ENCODE measurements at regions not wholly inside any gene's neighbourhood (a gene's known extent, or its start where the extent isn't known, plus 50 kb on each side); places are given as distances from the start of the nearest gene placed in this dataset.

- Histone ChIP-seq H3K4me3 (no peak overlapping the region), H3K4me1 (no peaks in the 10 kb centered on the region), H3K9me3 (peaks cover 0 to 3% (median 0%) of the 10 kb centered on the region in 12 donors), H3K27me3 (no peaks in the 10 kb centered on the region), H3K27ac (no peak overlapping the region), H3K36me3 (no peaks in the 10 kb centered on the region)
- DNase-seq (no peak), ATAC-seq (no peak)
- no peak for TF ChIP-seq CTCF (IDR thresholded peaks at IDR 0.05)
- no peak for TF ChIP-seq POLR2A (IDR thresholded peaks at IDR 0.05)
- intact Hi-C loops (cut with DNase I), result no loop called here
Measured at GRCh38 chr5:113989913-113990305, 372.0 kb upstream of the KCNN2 start.

- Histone ChIP-seq H3K27me3 (peaks cover 0 to 4% (median 0%) of the 10 kb centered on the region in 9 donors), H3K27ac (no peak overlapping the region), H3K36me3 (no peaks in the 10 kb centered on the region), H3K4me1 (no peaks in the 10 kb centered on the region), H3K9me3 (no peaks in the 10 kb centered on the region), H3K4me3 (no peak overlapping the region)
- TF ChIP-seq POLR2A (IDR thresholded peaks at IDR 0.05), result no peak
- no peak for TF ChIP-seq CTCF (IDR thresholded peaks at IDR 0.05)
- ATAC-seq (no peak), DNase-seq (no peak)
- 42 to 79% (median 54%) methylated on average over 1 of the region's 1 CpG for WGBS, 4 donors
- intact Hi-C loops (cut with DNase I), result no loop called here
Measured at GRCh38 chr5:114001076-114001475, 360.8 kb upstream of the KCNN2 start.

- no peak for ATAC-seq
- intact Hi-C loops (cut with DNase I), result no loop called here
- 65 to 83% (median 70%) methylated on average over 2 of the region's 2 CpGs for whole genome bisulfite sequencing, 4 donors
Measured at GRCh38 chr5:114006582-114006981, 355.3 kb upstream of the KCNN2 start.

GRCh38 chr5:114007678-114008077 is 354.2 kb upstream of the KCNN2 start:
- no peaks in the 10 kb centered on the region for H3K36me3 ChIP-seq
- H3K4me1 ChIP-seq, result no peaks in the 10 kb centered on the region
- H3K4me3 ChIP-seq, result no peak overlapping the region
- ATAC-seq (no peak), DNase-seq (no peak)
- no peaks in the 10 kb centered on the region for H3K27me3 ChIP-seq
- H3K27ac ChIP-seq, result no peak overlapping the region
- intact Hi-C loops (cut with DNase I), result no loop called here
- TF ChIP-seq POLR2A (IDR thresholded peaks at IDR 0.05), result no peak
- no peak for TF ChIP-seq CTCF (IDR thresholded peaks at IDR 0.05)
- 60 to 67% (median 63%) methylated on average over 5 of the region's 5 CpGs for WGBS, 4 donors
- H3K9me3 ChIP-seq, result no peaks in the 10 kb centered on the region

More at GRCh38 chr5:114006582-114006981, 355.3 kb upstream of the KCNN2 start:
- TF ChIP-seq POLR2A (IDR thresholded peaks at IDR 0.05) (no peak), CTCF (IDR thresholded peaks at IDR 0.05) (no peak)
- Histone ChIP-seq H3K27ac (no peak overlapping the region), H3K4me3 (no peak overlapping the region), H3K4me1 (no peaks in the 10 kb centered on the region), H3K9me3 (no peaks in the 10 kb centered on the region), H3K27me3 (no peaks in the 10 kb centered on the region), H3K36me3 (no peaks in the 10 kb centered on the region)
- DNase-seq, result no peak
